ENCODE measurements at regions not wholly inside any gene's neighbourhood (a gene's known extent, or its start where the extent isn't known, plus 50 kb on each side); places are given as distances from the start of the nearest gene placed in this dataset.

- CTCF ChIA-PET: no interaction called here
- Histone ChIP-seq H3K36me3 (ENCODE audit: low read depth, low read length) (no peaks in the 10 kb centered on the region), H3K9me3 (ENCODE audit: low read length) (no peaks in the 10 kb centered on the region), H3K27ac (ENCODE audit: low read length) (no peak overlapping the region), H3K4me3 (ENCODE audit: low read length) (no peak overlapping the region), H3K4me2 (ENCODE audit: low read length) (no peak overlapping the region), H3K79me2 (ENCODE audit: low read length) (no peaks in the 10 kb centered on the region), H3F3A (ENCODE audit: low read length, unreplicated experiment) (no peaks in the 10 kb centered on the region), H4K20me1 (ENCODE audit: low read length) (no peaks in the 10 kb centered on the region), H2AFZ (ENCODE audit: low read length) (no peak overlapping the region), H3K27me3 (ENCODE audit: low read length) (peaks cover 65% of the 10 kb centered on the region), H3K9ac (ENCODE audit: low read length) (no peak overlapping the region), H3K9me2 (replicated peaks; ENCODE audit: low read length) (no peaks in the 10 kb centered on the region), H3K4me1 (ENCODE audit: insufficient read depth, low read length) (no peaks in the 10 kb centered on the region)
- no peak for DNase-seq
- TF ChIP-seq CTCF (conservative IDR thresholded peaks at IDR 0.05; ENCODE audit: low read depth, low read length): no peak
- intact Hi-C loops (cut with micrococcal nuclease): no loop called here
- no TSS peak for BruUV-seq (replicated peaks)
- no peak for ATAC-seq
- POLR2A ChIA-PET (ENCODE audit: unreplicated experiment): no interaction called here
Observed at GRCh38 chr18:75343389-75343788, 84.1 kb downstream of the SMIM21 start.

GRCh38 chr18:75341897-75342296 lies 85.6 kb downstream of the SMIM21 start:
- no peak overlapping the region for H3K4me2 ChIP-seq (ENCODE audit: low read length)
- H3K27me3 ChIP-seq (ENCODE audit: low read length): peaks cover 73% of the 10 kb centered on the region
- DNase-seq (no peak), ATAC-seq (no peak)
- no peak overlapping the region for H3K9ac ChIP-seq (ENCODE audit: low read length)
- ChIA-PET CTCF (no interaction called here), POLR2A (ENCODE audit: unreplicated experiment) (no interaction called here)
- BruUV-seq (replicated peaks): no TSS peak
- H3K9me3 ChIP-seq (ENCODE audit: low read length): no peaks in the 10 kb centered on the region
- no peaks in the 10 kb centered on the region for H3K36me3 ChIP-seq (ENCODE audit: low read depth, low read length)
- H3K4me1 ChIP-seq (ENCODE audit: insufficient read depth, low read length): no peaks in the 10 kb centered on the region
- H4K20me1 ChIP-seq (ENCODE audit: low read length): no peaks in the 10 kb centered on the region
- TF ChIP-seq EZH2 (IDR thresholded peaks at IDR 0.05; ENCODE audit: low read length, unreplicated experiment): no peak
- no peak for TF ChIP-seq EZH2phosphoT487 (IDR thresholded peaks at IDR 0.05; ENCODE audit: borderline replicate concordance, low read length)
- TF ChIP-seq CTCF (conservative IDR thresholded peaks at IDR 0.05; ENCODE audit: low read depth, low read length): no peak
- H2AFZ ChIP-seq (ENCODE audit: low read length): no peak overlapping the region
- no peak overlapping the region for H3K4me3 ChIP-seq (ENCODE audit: low read length)
- intact Hi-C loops (cut with micrococcal nuclease): no loop called here
- no peaks in the 10 kb centered on the region for H3K79me2 ChIP-seq (ENCODE audit: low read length)
- no peak overlapping the region for H3K27ac ChIP-seq (ENCODE audit: low read length)
- no peaks in the 10 kb centered on the region for H3K9me2 ChIP-seq (replicated peaks; ENCODE audit: low read length)
- H3F3A ChIP-seq (ENCODE audit: low read length, unreplicated experiment): no peaks in the 10 kb centered on the region

GRCh38 chr18:75341267-75341666 lies 86.2 kb downstream of the SMIM21 start:
- Histone ChIP-seq H2AFZ (ENCODE audit: low read length) (no peak overlapping the region), H3F3A (ENCODE audit: low read length, unreplicated experiment) (no peaks in the 10 kb centered on the region)

More at GRCh38 chr18:75341267-75341666, 86.2 kb downstream of the SMIM21 start:
- Histone ChIP-seq H3K9me3 (ENCODE audit: low read length) (no peaks in the 10 kb centered on the region), H3K27ac (ENCODE audit: low read length) (no peak overlapping the region), H3K4me3 (ENCODE audit: low read length) (no peak overlapping the region), H3K9me2 (replicated peaks; ENCODE audit: low read length) (no peaks in the 10 kb centered on the region), H3K79me2 (ENCODE audit: low read length) (no peaks in the 10 kb centered on the region), H4K20me1 (ENCODE audit: low read length) (no peaks in the 10 kb centered on the region), H3K9ac (ENCODE audit: low read length) (no peak overlapping the region), H3K36me3 (ENCODE audit: low read depth, low read length) (no peaks in the 10 kb centered on the region), H3K4me1 (ENCODE audit: insufficient read depth, low read length) (no peaks in the 10 kb centered on the region), H3K4me2 (ENCODE audit: low read length) (no peak overlapping the region), H3K27me3 (ENCODE audit: low read length) (peaks cover 68% of the 10 kb centered on the region)
- DNase-seq (no peak), ATAC-seq (no peak)
- BruUV-seq (replicated peaks): no TSS peak
- ChIA-PET CTCF (no interaction called here), POLR2A (ENCODE audit: unreplicated experiment) (no interaction called here)
- intact Hi-C loops (cut with micrococcal nuclease): no loop called here
- TF ChIP-seq EZH2phosphoT487 (IDR thresholded peaks at IDR 0.05; ENCODE audit: borderline replicate concordance, low read length) (no peak), CTCF (conservative IDR thresholded peaks at IDR 0.05; ENCODE audit: low read depth, low read length) (no peak), EZH2 (IDR thresholded peaks at IDR 0.05; ENCODE audit: low read length, unreplicated experiment) (no peak)

All from PC-3 (cell line).